ENCODE measurements at regions not wholly inside any gene's neighbourhood (a gene's known extent, or its start where the extent isn't known, plus 50 kb on each side); places are given as distances from the start of the nearest gene placed in this dataset.

GRCh38 chr10:36089790-36090440, 447.8 kb upstream of the FZD8 start:
- Histone ChIP-seq H3K36me3 (ENCODE audit: control insufficient read depth, insufficient read depth, low read length) (no peaks in the 10 kb centered on the region), H2AK5ac (ENCODE audit: low read depth, low read length) (no peak overlapping the region), H3K27me3 (ENCODE audit: control insufficient read depth, insufficient read depth, low read length) (no peaks in the 10 kb centered on the region), H2BK15ac (ENCODE audit: low read depth, low read length) (no peak overlapping the region), H3K4me2 (ENCODE audit: low read depth, low read length) (no peak overlapping the region), H3K9ac (ENCODE audit: low read depth, low read length) (no peak overlapping the region), H2BK5ac (ENCODE audit: low read depth, low read length, poor library complexity, severe bottlenecking) (no peak overlapping the region), H3K23ac (ENCODE audit: low read depth, low read length) (no peak overlapping the region), H2BK20ac (ENCODE audit: low read depth, low read length) (no peak overlapping the region), H4K8ac (ENCODE audit: low read depth in 2 of 2, low read length in 2 of 2) (no peak overlapping the region), H2BK120ac (ENCODE audit: low read depth, low read length) (no peak overlapping the region), H2AK9ac (replicated peaks; ENCODE audit: low read depth, low read length, poor library complexity) (no peak overlapping the region), H4K20me1 (ENCODE audit: insufficient read depth, low read length) (no peaks in the 10 kb centered on the region), H3K9me1 (ENCODE audit: insufficient read depth, low read length) (no peaks in the 10 kb centered on the region), H4K91ac (ENCODE audit: insufficient read depth, low read depth, low read length) (no peak overlapping the region), H3K9me3 (ENCODE audit: control insufficient read depth, insufficient read depth, low read length) (no peaks in the 10 kb centered on the region), H3K14ac (replicated peaks; ENCODE audit: low read depth, low read length) (no peak overlapping the region), H3K27ac (ENCODE audit: insufficient read depth, low read length) (no peak overlapping the region), H3K4ac (ENCODE audit: low read depth, low read length) (no peak overlapping the region), H3K79me1 (ENCODE audit: low read depth in 1 of 2, low read length in 2 of 2) (no peaks in the 10 kb centered on the region), H4K5ac (ENCODE audit: low read depth, low read length) (no peak overlapping the region), H3K4me3 (ENCODE audit: insufficient read depth, low read depth, low read length) (no peak overlapping the region), H3K4me1 (ENCODE audit: control insufficient read depth, insufficient read depth, low read length) (no peaks in the 10 kb centered on the region), H3K18ac (ENCODE audit: low read depth, low read length) (no peak overlapping the region), H2AFZ (replicated peaks; ENCODE audit: low read length, poor library complexity) (no peak overlapping the region), H3K56ac (ENCODE audit: extremely low read depth, insufficient read depth, low read length) (no peak overlapping the region)
- BruUV-seq (replicated peaks): no TSS peak
- ATAC-seq (ENCODE audit: low read depth) (no peak), DNase-seq (no peak)
- dilution Hi-C loops (cut with HindIII; ENCODE audit: low sequenced_read_pairs, unreplicated experiment) (no loop called here), in situ Hi-C loops (cut with MboI; ENCODE audit: low sequenced_read_pairs) (no loop called here), intact Hi-C loops (cut with micrococcal nuclease) (no loop called here)
- ChIA-PET POLR2A (ENCODE audit: unreplicated experiment) (no interaction called here), CTCF (interaction anchor here (0.6 kb wide), 1 partner anchor 31 kb away, joined by 4 read pairs; no protein-coding TSS in a partner anchor)
- TF ChIP-seq RAD21 (IDR thresholded peaks at IDR 0.05; ENCODE audit: low read length): no peak
- no peak for TF ChIP-seq NFE2L2 (IDR thresholded peaks at IDR 0.05; ENCODE audit: low read depth, low read length)
- no peak for TF ChIP-seq MAFK (IDR thresholded peaks at IDR 0.05; ENCODE audit: low read depth, low read length)
- TF ChIP-seq MXI1 (IDR thresholded peaks at IDR 0.05; ENCODE audit: borderline replicate concordance, low read depth, low read length): no peak
- TF ChIP-seq USF2 (IDR thresholded peaks at IDR 0.05; ENCODE audit: low read depth, low read length): no peak
- TF ChIP-seq POLR2A (IDR thresholded peaks at IDR 0.05; ENCODE audit: low read depth, low read length): no peak
- TF ChIP-seq MAZ (IDR thresholded peaks at IDR 0.05; ENCODE audit: borderline replicate concordance, low read depth, low read length): no peak
- TF ChIP-seq RFX5 (IDR thresholded peaks at IDR 0.05; ENCODE audit: low read depth, low read length): no peak
- no peak for TF ChIP-seq FOS (IDR thresholded peaks at IDR 0.05; ENCODE audit: low read depth, low read length)
- TF ChIP-seq CHD1 (IDR thresholded peaks at IDR 0.05; ENCODE audit: low read depth, low read length): no peak
- TF ChIP-seq SMC3 (IDR thresholded peaks at IDR 0.05; ENCODE audit: low read depth, low read length): no peak
- TF ChIP-seq RCOR1 (IDR thresholded peaks at IDR 0.05; ENCODE audit: insufficient replicate concordance, low read length): no peak
- WGBS, 2 experiments (ENCODE audit: extremely low coverage in 2 of 2, insufficient read length in 1 of 2): no CpG with 5 or more reads among the region's 2 CpGs

Data from IMR-90 (cell line).